Fibroblast of lung (primary cell): ENCODE measurements at regions not wholly inside any gene's neighbourhood (a gene's known extent, or its start where the extent isn't known, plus 50 kb on each side); places are given as distances from the start of the nearest gene placed in this dataset.
A peak's percentile ranks its signal among the peaks of the same experiment; 100 is the strongest.

Source experiments
- DNase-seq, 2 donors: peaks; one replicate each; pipeline versions ENCODE4 v3.0.0 to v3.0.0-alpha.2; 2010; ENCODE audit warnings: low read depth in 2 of 2
- H2AFZ ChIP-seq: 2 replicates; pipeline ENCODE4 v1.5.1; 2012; ENCODE audit warnings: low read length, control low read depth, inconsistent platforms
- H3K27ac ChIP-seq: 2 replicates; pipeline ENCODE4 v1.5.1; 2011; ENCODE audit warnings: low read length, control low read depth; ENCODE audit not compliant: insufficient read depth
- H3K27me3 ChIP-seq: 2 replicates; pipeline ENCODE4 v1.5.1; 2011; ENCODE audit warnings: mild to moderate bottlenecking, low read length; ENCODE audit not compliant: control insufficient read depth, insufficient read depth
- H3K36me3 ChIP-seq: 2 replicates; pipeline ENCODE4 v1.5.1; 2011; ENCODE audit warnings: low read length; ENCODE audit not compliant: control insufficient read depth, insufficient read depth
- H3K4me1 ChIP-seq: 2 replicates; pipeline ENCODE4 v1.5.1; 2011; ENCODE audit warnings: low read length; ENCODE audit not compliant: control insufficient read depth, insufficient read depth; ENCODE audit errors: extremely low read depth
- H3K4me2 ChIP-seq: 2 replicates; pipeline ENCODE4 v1.5.1; 2011; ENCODE audit warnings: low read length, control low read depth; ENCODE audit not compliant: insufficient read depth; ENCODE audit errors: extremely low read depth
- H3K4me3 ChIP-seq, 4 experiments: fragments of 200-600 bp in 1 of 4; sonication (generic) in 1 of 4; replicated peaks in 1 of 4; 2 replicates each; pipeline ENCODE4 v1.5.1; 2011 to 2016; ENCODE audit warnings: low read length in 4 of 4, low read depth in 3 of 4, mild to moderate bottlenecking in 3 of 4, control low read depth in 2 of 4, inconsistent platforms in 1 of 4, mixed read lengths in 1 of 4; ENCODE audit not compliant: insufficient read depth in 1 of 4; ENCODE audit errors: control extremely low read depth in 1 of 4
- H3K79me2 ChIP-seq: 2 replicates; pipeline ENCODE4 v1.5.1; 2012; ENCODE audit warnings: mild to moderate bottlenecking, low read length, inconsistent platforms; ENCODE audit not compliant: control insufficient read depth, insufficient read depth
- H3K9ac ChIP-seq: 2 replicates; pipeline ENCODE4 v1.5.1; 2011; ENCODE audit warnings: mild to moderate bottlenecking, low read length, control low read depth; ENCODE audit not compliant: insufficient read depth
- H3K9me3 ChIP-seq: 2 replicates; pipeline ENCODE4 v1.5.1; 2012; ENCODE audit warnings: low read depth, low read length; ENCODE audit not compliant: control insufficient read depth, insufficient read depth
- H4K20me1 ChIP-seq: 2 replicates; pipeline ENCODE4 v1.5.1; 2011; ENCODE audit warnings: low read length; ENCODE audit not compliant: control insufficient read depth, insufficient read depth; ENCODE audit errors: extremely low read depth
- CTCF ChIP-seq, 2 donors: IDR thresholded peaks in 1 of 2; conservative IDR thresholded peaks in 1 of 2; 1 replicate in 1 of 2; 2 replicates in 1 of 2; pipeline ENCODE4 v1.5.1; 2011 to 2012; ENCODE audit warnings: low read length in 2 of 2, control low read depth in 1 of 2, inconsistent platforms in 1 of 2, low read depth in 1 of 2, mild to moderate bottlenecking in 1 of 2
- EZH2 ChIP-seq: IDR thresholded peaks from 2 replicates; pipeline ENCODE4 v1.5.1; 2012; ENCODE audit warnings: low read length, control low read depth, mild to moderate bottlenecking; ENCODE audit errors: missing control alignments

GRCh38 chr22:47434336-47435203 lies 672.1 kb downstream of the TBC1D22A start:
- no peak overlapping the region for H3K27ac ChIP-seq
- no peak overlapping the region for H3K4me2 ChIP-seq
- no peaks in the 10 kb centered on the region for H3K79me2 ChIP-seq
- no peaks in the 10 kb centered on the region for H3K36me3 ChIP-seq
- H3K4me1 ChIP-seq, result no peaks in the 10 kb centered on the region
- DNase-seq, result peak in 1 of 2 donors; percentile 67
- no peak overlapping the region for H3K9ac ChIP-seq
- no peak overlapping the region for H3K4me3 ChIP-seq
- no peaks in the 10 kb centered on the region for H3K9me3 ChIP-seq
- no peaks in the 10 kb centered on the region for H4K20me1 ChIP-seq
- H2AFZ ChIP-seq, result no peak overlapping the region
- TF ChIP-seq EZH2 (no peak), CTCF (conservative IDR thresholded peaks at IDR 0.05 in 1 of 2, IDR thresholded peaks at IDR 0.05 in 1 of 2; ENCODE audit: low read depth in 1 of 2, low read length in 2 of 2) (no peak)
- no peaks in the 10 kb centered on the region for H3K27me3 ChIP-seq

GRCh38 chr22:47433627-47434026 lies 671.2 kb downstream of the TBC1D22A start:
- TF ChIP-seq CTCF (conservative IDR thresholded peaks at IDR 0.05 in 1 of 2, IDR thresholded peaks at IDR 0.05 in 1 of 2; ENCODE audit: low read depth in 1 of 2, low read length in 2 of 2) (no peak), EZH2 (no peak)
- no peaks in the 10 kb centered on the region for H3K27me3 ChIP-seq
- H3K4me2 ChIP-seq, result no peak overlapping the region
- no peak for DNase-seq
- H2AFZ ChIP-seq, result no peak overlapping the region
- no peaks in the 10 kb centered on the region for H4K20me1 ChIP-seq
- H3K27ac ChIP-seq, result no peak overlapping the region
- H3K79me2 ChIP-seq, result no peaks in the 10 kb centered on the region
- H3K4me3 ChIP-seq, result no peak overlapping the region
- H3K4me1 ChIP-seq, result no peaks in the 10 kb centered on the region
- no peaks in the 10 kb centered on the region for H3K36me3 ChIP-seq
- H3K9ac ChIP-seq, result no peak overlapping the region
- H3K9me3 ChIP-seq, result no peaks in the 10 kb centered on the region

- H3K27me3 ChIP-seq, result no peaks in the 10 kb centered on the region
- TF ChIP-seq CTCF (conservative IDR thresholded peaks at IDR 0.05 in 1 of 2, IDR thresholded peaks at IDR 0.05 in 1 of 2; ENCODE audit: low read depth in 1 of 2, low read length in 2 of 2) (no peak), EZH2 (no peak)
- H2AFZ ChIP-seq, result no peak overlapping the region
- no peaks in the 10 kb centered on the region for H3K79me2 ChIP-seq
- no peaks in the 10 kb centered on the region for H3K9me3 ChIP-seq
- H4K20me1 ChIP-seq, result no peaks in the 10 kb centered on the region
- H3K27ac ChIP-seq, result no peak overlapping the region
- no peaks in the 10 kb centered on the region for H3K4me1 ChIP-seq
- no peak for DNase-seq
- H3K4me2 ChIP-seq, result no peak overlapping the region
- H3K4me3 ChIP-seq, result no peak overlapping the region
- H3K36me3 ChIP-seq, result no peaks in the 10 kb centered on the region
- H3K9ac ChIP-seq, result no peak overlapping the region
Observed at GRCh38 chr22:47432683-47433082, 670.2 kb downstream of the TBC1D22A start.
